Neural cell (in vitro differentiated cells): ENCODE measurements at regions not wholly inside any gene's neighbourhood (a gene's known extent, or its start where the extent isn't known, plus 50 kb on each side); places are given as distances from the start of the nearest gene placed in this dataset.

ENCODE experiments used
- H2AFZ ChIP-seq: fragments of 200-600, 300-800 bp; sonication (generic), shearing (Covaris generic); 2 replicates; pipeline ENCODE4 v1.6.0; 2014; ENCODE audit warnings: low read depth, mild to moderate bottlenecking, antibody characterized with exemption, low read length, moderate library complexity
- H3F3A ChIP-seq: fragments of 200-600 bp; shearing (Covaris generic); 2 replicates; pipeline ENCODE4 v1.6.1; 2016; ENCODE audit warnings: mild to moderate bottlenecking, moderate library complexity, mixed read lengths, antibody characterized with exemption, low read length; ENCODE audit not compliant: insufficient read depth, poor library complexity, severe bottlenecking
- H3K27ac ChIP-seq: fragments of 200-600, 300-800 bp; sonication (generic), shearing (Covaris generic); 2 replicates; pipeline ENCODE4 v1.5.1; 2014; ENCODE audit warnings: mild to moderate bottlenecking, low read length, moderate library complexity
- H3K27me3 ChIP-seq: fragments of 300-800, 200-600 bp; sonication (generic), shearing (Covaris generic); 2 replicates; pipeline ENCODE4 v1.6.0; 2014; ENCODE audit warnings: mild to moderate bottlenecking, low read depth, low read length, moderate library complexity; ENCODE audit not compliant: insufficient read depth
- H3K36me3 ChIP-seq: fragments of 300-800, 200-600 bp; sonication (generic), shearing (Covaris generic); 2 replicates; pipeline ENCODE4 v1.5.1; 2014; ENCODE audit warnings: mild to moderate bottlenecking, antibody characterized with exemption, low read length, moderate library complexity; ENCODE audit not compliant: insufficient read depth
- H3K4me2 ChIP-seq: fragments of 300-800, 200-600 bp; sonication (generic), shearing (Covaris generic); 2 replicates; pipeline ENCODE4 v1.6.0; 2014; ENCODE audit warnings: mild to moderate bottlenecking, low read length
- H3K4me3 ChIP-seq: fragments of 300-800, 200-600 bp; sonication (generic), shearing (Covaris generic); 2 replicates; pipeline ENCODE4 v1.5.1; 2014; ENCODE audit warnings: mild to moderate bottlenecking, low read length, moderate library complexity
- H3K79me2 ChIP-seq: fragments of 200-600 bp; shearing (Covaris generic); replicated peaks from 2 replicates; pipeline ENCODE4 v1.6.0; 2014; ENCODE audit warnings: mild to moderate bottlenecking, low read length, moderate library complexity; ENCODE audit not compliant: insufficient read depth
- H3K9ac ChIP-seq: fragments of 300-800, 200-600 bp; sonication (generic), shearing (Covaris generic); 2 replicates; pipeline ENCODE4 v1.6.1; 2016; ENCODE audit warnings: mild to moderate bottlenecking, low read length, mixed read lengths
- H3K9me2 ChIP-seq: fragments of 200-600 bp; shearing (Covaris generic); 2 replicates; pipeline ENCODE4 v1.6.1; 2016; ENCODE audit warnings: mild to moderate bottlenecking, low read length, mixed read lengths; ENCODE audit not compliant: insufficient read depth
- H3K9me3 ChIP-seq: fragments of 200-600, 300-800 bp; sonication (generic), shearing (Covaris generic); 2 replicates; pipeline ENCODE4 v1.6.1; 2016; ENCODE audit warnings: mild to moderate bottlenecking, mixed run types, low read length, moderate library complexity, mixed read lengths
- H4K20me1 ChIP-seq: fragments of 200-600 bp; shearing (Covaris generic); 2 replicates; pipeline ENCODE4 v1.6.1; 2016; ENCODE audit warnings: mild to moderate bottlenecking, mixed run types; ENCODE audit not compliant: insufficient read depth
- EP300 ChIP-seq: fragments of 450-650 bp; conservative IDR thresholded peaks from 2 replicates; pipeline ENCODE4 v1.6.1; 2014; ENCODE audit warnings: antibody characterized with exemption, mild to moderate bottlenecking, moderate library complexity; ENCODE audit not compliant: poor library complexity, severe bottlenecking
- EZH2 ChIP-seq: fragments of 200-600, 300-800 bp; shearing (Covaris generic), sonication (generic); IDR thresholded peaks from 2 replicates; pipeline ENCODE4 v1.6.1; 2014; ENCODE audit warnings: antibody characterized with exemption, low read length, borderline replicate concordance, mild to moderate bottlenecking; ENCODE audit not compliant: insufficient read depth, poor library complexity, severe bottlenecking
- MXI1 ChIP-seq: fragments of 450-650 bp; conservative IDR thresholded peaks from 2 replicates; pipeline ENCODE4 v1.6.1; 2014; ENCODE audit warnings: antibody characterized with exemption, mild to moderate bottlenecking; ENCODE audit not compliant: poor library complexity, severe bottlenecking
- POLR2AphosphoS5 ChIP-seq: IDR thresholded peaks from 2 replicates; pipeline ENCODE4 v1.6.1; 2012
- RAD21 ChIP-seq: fragments of 450-650 bp; conservative IDR thresholded peaks from 2 replicates; pipeline ENCODE4 v1.6.1; 2014; ENCODE audit warnings: antibody characterized with exemption, mild to moderate bottlenecking, moderate library complexity
- REST ChIP-seq: IDR thresholded peaks from 2 replicates; pipeline ENCODE4 v1.6.1; 2012; ENCODE audit warnings: borderline replicate concordance
- SMC3 ChIP-seq: fragments of 450-650 bp; conservative IDR thresholded peaks from 2 replicates; pipeline ENCODE4 v1.6.1; 2014; ENCODE audit warnings: antibody characterized with exemption, mild to moderate bottlenecking, moderate library complexity; ENCODE audit not compliant: poor library complexity
- TAF1 ChIP-seq: IDR thresholded peaks from 2 replicates; pipeline ENCODE4 v1.6.1; 2012; ENCODE audit warnings: low read depth
- TF ChIP-seq, protein P1 (sequence below): fragments of 450-650 bp; IDR thresholded peaks from 2 replicates; pipeline ENCODE4 v1.5.1; 2014; ENCODE audit warnings: antibody characterized with exemption, mild to moderate bottlenecking, moderate library complexity; ENCODE audit not compliant: poor library complexity, severe bottlenecking

- H3K9me3 ChIP-seq: no peaks in the 10 kb centered on the region
- no peaks in the 10 kb centered on the region for H3K9me2 ChIP-seq
- no peaks in the 10 kb centered on the region for H3F3A ChIP-seq
- H3K4me2 ChIP-seq: no peak overlapping the region
- H3K36me3 ChIP-seq: no peaks in the 10 kb centered on the region
- no peak overlapping the region for H2AFZ ChIP-seq
- no peak overlapping the region for H3K4me3 ChIP-seq
- H4K20me1 ChIP-seq: no peaks in the 10 kb centered on the region
- TF ChIP-seq MXI1 (no peak), EP300 (no peak), RAD21 (no peak), SMC3 (no peak), TAF1 (no peak), POLR2AphosphoS5 (no peak), REST (no peak)
- TF ChIP-seq, protein P1, sequence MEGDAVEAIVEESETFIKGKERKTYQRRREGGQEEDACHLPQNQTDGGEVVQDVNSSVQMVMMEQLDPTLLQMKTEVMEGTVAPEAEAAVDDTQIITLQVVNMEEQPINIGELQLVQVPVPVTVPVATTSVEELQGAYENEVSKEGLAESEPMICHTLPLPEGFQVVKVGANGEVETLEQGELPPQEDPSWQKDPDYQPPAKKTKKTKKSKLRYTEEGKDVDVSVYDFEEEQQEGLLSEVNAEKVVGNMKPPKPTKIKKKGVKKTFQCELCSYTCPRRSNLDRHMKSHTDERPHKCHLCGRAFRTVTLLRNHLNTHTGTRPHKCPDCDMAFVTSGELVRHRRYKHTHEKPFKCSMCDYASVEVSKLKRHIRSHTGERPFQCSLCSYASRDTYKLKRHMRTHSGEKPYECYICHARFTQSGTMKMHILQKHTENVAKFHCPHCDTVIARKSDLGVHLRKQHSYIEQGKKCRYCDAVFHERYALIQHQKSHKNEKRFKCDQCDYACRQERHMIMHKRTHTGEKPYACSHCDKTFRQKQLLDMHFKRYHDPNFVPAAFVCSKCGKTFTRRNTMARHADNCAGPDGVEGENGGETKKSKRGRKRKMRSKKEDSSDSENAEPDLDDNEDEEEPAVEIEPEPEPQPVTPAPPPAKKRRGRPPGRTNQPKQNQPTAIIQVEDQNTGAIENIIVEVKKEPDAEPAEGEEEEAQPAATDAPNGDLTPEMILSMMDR: no peak
- H3K27me3 ChIP-seq: no peaks in the 10 kb centered on the region
- no peaks in the 10 kb centered on the region for H3K79me2 ChIP-seq
- H3K9ac ChIP-seq: no peak overlapping the region
- H3K27ac ChIP-seq: no peak overlapping the region
Observed at GRCh38 chr3:162525066-162525742, 1028.6 kb downstream of the OTOL1 start.

DNA sequence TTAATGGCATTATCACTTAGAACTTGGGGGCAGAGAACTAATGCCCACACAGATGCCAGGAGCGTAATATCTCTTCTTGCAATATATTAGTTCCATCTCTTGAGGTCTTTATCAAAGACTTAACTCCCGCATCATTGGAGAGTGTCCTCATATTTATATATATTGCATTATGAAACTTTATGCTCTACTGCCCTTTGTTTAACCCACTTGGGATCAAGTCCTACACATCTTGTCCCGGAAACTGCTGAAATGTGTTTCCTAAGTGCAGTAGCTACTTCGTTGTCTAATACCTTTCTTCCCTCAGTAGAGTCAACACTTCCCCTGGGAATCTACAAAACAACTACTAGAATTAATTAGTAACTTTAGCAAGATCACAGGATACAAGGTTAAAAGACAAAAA, 1029.2 kb downstream of the OTOL1 start:
- Histone ChIP-seq H3K9me2 (no peaks in the 10 kb centered on the region), H3K9ac (no peak overlapping the region), H3F3A (no peaks in the 10 kb centered on the region), H4K20me1 (no peaks in the 10 kb centered on the region), H3K27ac (no peak overlapping the region), H3K4me2 (no peak overlapping the region), H3K4me3 (no peak overlapping the region), H3K36me3 (no peaks in the 10 kb centered on the region), H3K9me3 (no peaks in the 10 kb centered on the region), H3K79me2 (no peaks in the 10 kb centered on the region), H3K27me3 (no peaks in the 10 kb centered on the region), H2AFZ (no peak overlapping the region)
- TF ChIP-seq EP300 (no peak), MXI1 (no peak), EZH2 (no peak), RAD21 (no peak), POLR2AphosphoS5 (no peak), TAF1 (no peak), REST (no peak), SMC3 (no peak)
- TF ChIP-seq, protein P1: no peak
